ENCODE measurements at regions not wholly inside any gene's neighbourhood (a gene's known extent, or its start where the extent isn't known, plus 50 kb on each side); places are given as distances from the start of the nearest gene placed in this dataset.

GRCh38 chr13:73272831-73273230, 214.0 kb downstream of the KLF5 start:
- no peak for TF ChIP-seq CTCF (IDR thresholded peaks at IDR 0.05; ENCODE audit: unreplicated experiment)
- Mint-ChIP-seq H3K4me1 (ENCODE audit: unreplicated experiment) (no peaks in the 10 kb centered on the region), H3K27ac (ENCODE audit: unreplicated experiment) (no peak overlapping the region), H3K9me3 (ENCODE audit: unreplicated experiment) (no peaks in the 10 kb centered on the region), H3K36me3 (ENCODE audit: low read depth, unreplicated experiment) (no peaks in the 10 kb centered on the region), H3K27me3 (ENCODE audit: unreplicated experiment) (no peaks in the 10 kb centered on the region), H3K4me3 (ENCODE audit: unreplicated experiment) (no peak overlapping the region)
- no peak for DNase-seq (ENCODE audit: low spot score)

DNA sequence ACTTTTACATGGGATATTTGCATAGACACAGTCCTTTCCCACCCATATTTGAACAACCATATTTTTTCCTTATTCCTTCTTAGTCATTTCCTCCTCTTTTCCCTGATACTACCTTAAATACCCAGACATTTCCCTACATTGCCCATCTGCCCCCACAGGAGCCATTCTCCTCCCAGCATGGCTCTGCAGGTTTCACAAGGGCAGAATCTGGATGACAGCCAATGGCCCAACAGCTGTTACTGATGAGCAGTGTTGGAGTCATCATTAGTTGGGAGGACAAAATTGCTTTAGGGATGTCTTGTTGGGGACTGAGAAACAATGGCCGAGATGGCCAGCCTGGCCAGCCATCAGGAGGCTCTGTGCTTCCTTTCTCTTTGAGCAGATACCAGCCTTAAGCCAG, 209.5 kb downstream of the KLF5 start:
- no peak overlapping the region for H3K27ac Mint-ChIP-seq (ENCODE audit: unreplicated experiment)
- no peaks in the 10 kb centered on the region for H3K27me3 Mint-ChIP-seq (ENCODE audit: unreplicated experiment)
- TF ChIP-seq CTCF (IDR thresholded peaks at IDR 0.05; ENCODE audit: unreplicated experiment) = no peak
- no peaks in the 10 kb centered on the region for H3K9me3 Mint-ChIP-seq (ENCODE audit: unreplicated experiment)
- H3K4me3 Mint-ChIP-seq (ENCODE audit: unreplicated experiment) = no peak overlapping the region
- no peaks in the 10 kb centered on the region for H3K36me3 Mint-ChIP-seq (ENCODE audit: low read depth, unreplicated experiment)
- DNase-seq (ENCODE audit: low spot score) = no peak
- H3K4me1 Mint-ChIP-seq (ENCODE audit: unreplicated experiment) = peaks cover 3% of the 10 kb centered on the region

- peaks cover 3% of the 10 kb centered on the region for H3K4me1 Mint-ChIP-seq (ENCODE audit: unreplicated experiment)
- TF ChIP-seq CTCF (IDR thresholded peaks at IDR 0.05; ENCODE audit: unreplicated experiment) = no peak
- no peaks in the 10 kb centered on the region for H3K27me3 Mint-ChIP-seq (ENCODE audit: unreplicated experiment)
- no peaks in the 10 kb centered on the region for H3K9me3 Mint-ChIP-seq (ENCODE audit: unreplicated experiment)
- H3K4me3 Mint-ChIP-seq (ENCODE audit: unreplicated experiment) = no peak overlapping the region
- H3K27ac Mint-ChIP-seq (ENCODE audit: unreplicated experiment) = no peak overlapping the region
- no peaks in the 10 kb centered on the region for H3K36me3 Mint-ChIP-seq (ENCODE audit: low read depth, unreplicated experiment)
- no peak for DNase-seq (ENCODE audit: low spot score)
Observed at GRCh38 chr13:73266640-73267180, 207.9 kb downstream of the KLF5 start.

- H3K9me3 Mint-ChIP-seq (ENCODE audit: unreplicated experiment) = no peaks in the 10 kb centered on the region
- H3K27me3 Mint-ChIP-seq (ENCODE audit: unreplicated experiment) = peaks cover 2% of the 10 kb centered on the region
- no peak for TF ChIP-seq CTCF (IDR thresholded peaks at IDR 0.05; ENCODE audit: unreplicated experiment)
- DNase-seq (ENCODE audit: low spot score) = no peak
- no peaks in the 10 kb centered on the region for H3K36me3 Mint-ChIP-seq (ENCODE audit: low read depth, unreplicated experiment)
- H3K27ac Mint-ChIP-seq (ENCODE audit: unreplicated experiment) = no peak overlapping the region
- H3K4me3 Mint-ChIP-seq (ENCODE audit: unreplicated experiment) = no peak overlapping the region
- H3K4me1 Mint-ChIP-seq (ENCODE audit: unreplicated experiment) = peaks cover 19% of the 10 kb centered on the region
Observed at GRCh38 chr13:73262862-73263627, 204.2 kb downstream of the KLF5 start.

DNA sequence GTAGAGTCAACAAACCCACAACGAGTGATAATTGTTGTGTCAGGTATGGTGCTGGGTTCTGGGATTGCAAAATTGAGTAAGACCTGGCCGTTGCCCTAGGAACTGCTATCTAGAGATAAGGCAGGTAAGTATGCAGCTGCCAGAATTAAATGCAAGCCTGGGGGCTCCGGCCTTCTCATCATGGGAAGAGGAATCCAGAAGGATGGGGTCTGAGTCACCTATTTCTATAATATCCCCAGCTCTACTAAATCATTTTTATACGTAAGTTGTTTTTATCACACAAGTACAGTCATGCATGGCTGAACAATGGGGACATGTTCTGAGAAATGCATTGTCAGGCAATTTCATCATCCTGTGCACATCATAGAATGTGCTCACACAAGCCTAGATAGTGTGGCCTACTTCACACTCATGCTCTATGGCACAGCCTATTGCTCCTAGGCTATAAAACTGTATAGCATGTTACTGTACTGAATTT, 203.0 kb downstream of the KLF5 start:
- H3K27me3 Mint-ChIP-seq (ENCODE audit: unreplicated experiment) = peaks cover 2% of the 10 kb centered on the region
- no peak overlapping the region for H3K4me3 Mint-ChIP-seq (ENCODE audit: unreplicated experiment)
- no peak for TF ChIP-seq CTCF (IDR thresholded peaks at IDR 0.05; ENCODE audit: unreplicated experiment)
- H3K4me1 Mint-ChIP-seq (ENCODE audit: unreplicated experiment) = peaks cover 22% of the 10 kb centered on the region
- H3K9me3 Mint-ChIP-seq (ENCODE audit: unreplicated experiment) = no peaks in the 10 kb centered on the region
- no peak overlapping the region for H3K27ac Mint-ChIP-seq (ENCODE audit: unreplicated experiment)
- no peaks in the 10 kb centered on the region for H3K36me3 Mint-ChIP-seq (ENCODE audit: low read depth, unreplicated experiment)
- DNase-seq (ENCODE audit: low spot score) = no peak

Measured in endothelial cell (in vitro differentiated cells).